Neuronal stem cell (in vitro differentiated cells): ENCODE measurements at regions not wholly inside any gene's neighbourhood (a gene's known extent, or its start where the extent isn't known, plus 50 kb on each side); places are given as distances from the start of the nearest gene placed in this dataset.
"Not testable (repeated sequence)": the region's sequence is repeated elsewhere in the genome, so short reads cannot be mapped to it uniquely, and the experiment has no call there.

Experiments used
- DNase-seq: peaks from one replicate; pipeline ENCODE4 v3.0.0-alpha.2; 2013; ENCODE audit warnings: low spot score
- H2AFZ ChIP-seq: one replicate; pipeline ENCODE4 v1.6.1; 2013; ENCODE audit warnings: mild to moderate bottlenecking, low read length, inconsistent platforms
- H2AK5ac ChIP-seq: 2 replicates; pipeline ENCODE4 v1.6.1; 2013; ENCODE audit warnings: low read depth, mild to moderate bottlenecking, inconsistent platforms, low read length, moderate library complexity, mixed read lengths
- H2BK120ac ChIP-seq: 2 replicates; pipeline ENCODE4 v1.6.1; 2013; ENCODE audit warnings: low read depth, mild to moderate bottlenecking, inconsistent platforms, low read length, moderate library complexity, mixed read lengths
- H2BK12ac ChIP-seq: one replicate; pipeline ENCODE4 v1.6.1; 2013; ENCODE audit warnings: low read length, inconsistent platforms
- H2BK15ac ChIP-seq: 2 replicates; pipeline ENCODE4 v1.6.1; 2013; ENCODE audit warnings: mild to moderate bottlenecking, low read length, inconsistent platforms, mixed read lengths
- H2BK5ac ChIP-seq: one replicate; pipeline ENCODE4 v1.6.1; 2013; ENCODE audit warnings: inconsistent platforms, mild to moderate bottlenecking, low read length, moderate library complexity
- H3K14ac ChIP-seq: one replicate; pipeline ENCODE4 v1.6.1; 2013; ENCODE audit warnings: low read length, inconsistent platforms
- H3K18ac ChIP-seq: 2 replicates; pipeline ENCODE4 v1.6.1; 2013; ENCODE audit warnings: low read length, inconsistent platforms
- H3K23ac ChIP-seq: 2 replicates; pipeline ENCODE4 v1.6.1; 2013; ENCODE audit warnings: low read depth, mild to moderate bottlenecking, mixed read lengths, low read length, inconsistent platforms; ENCODE audit not compliant: poor library complexity
- H3K27ac ChIP-seq: replicated peaks from 3 replicates; pipeline ENCODE4 v1.5.1; 2013; ENCODE audit warnings: low read length, inconsistent platforms
- H3K27me3 ChIP-seq, 3 experiments: 2 replicates each; pipeline ENCODE4 v1.6.1; 2013; ENCODE audit warnings: low read length in 3 of 3, mild to moderate bottlenecking in 2 of 3, inconsistent platforms in 1 of 3, low read depth in 1 of 3, mixed read lengths in 1 of 3, moderate library complexity in 1 of 3; ENCODE audit not compliant: control insufficient read depth in 3 of 3, insufficient read depth in 3 of 3
- H3K36me3 ChIP-seq, 2 donors: replicated peaks in 1 of 2; 2 replicates each; pipeline ENCODE4 v1.6.1; 2013; ENCODE audit warnings: low read length in 2 of 2; ENCODE audit not compliant: control insufficient read depth in 2 of 2, insufficient read depth in 2 of 2
- H3K4ac ChIP-seq: 2 replicates; pipeline ENCODE4 v1.6.1; 2013; ENCODE audit warnings: inconsistent platforms, mild to moderate bottlenecking, low read length, moderate library complexity
- H3K4me1 ChIP-seq, 2 donors: 1 replicate in 1 of 2; 2 replicates in 1 of 2; pipeline ENCODE4 v1.6.1; 2013; ENCODE audit warnings: low read length in 2 of 2, low read depth in 1 of 2; ENCODE audit not compliant: control insufficient read depth in 2 of 2, insufficient read depth in 1 of 2
- H3K4me2 ChIP-seq: one replicate; pipeline ENCODE4 v1.6.1; 2013; ENCODE audit warnings: mild to moderate bottlenecking, low read length, inconsistent platforms; ENCODE audit not compliant: insufficient read depth, poor library complexity, severe bottlenecking
- H3K4me3 ChIP-seq, 2 donors: 2 replicates each; pipeline ENCODE4 v1.5.1; 2013; ENCODE audit warnings: low read length in 2 of 2, mild to moderate bottlenecking in 2 of 2, inconsistent platforms in 1 of 2, moderate library complexity in 1 of 2
- H3K79me1 ChIP-seq: one replicate; pipeline ENCODE4 v1.6.1; 2013; ENCODE audit warnings: low read depth, mild to moderate bottlenecking, inconsistent platforms, low read length, moderate library complexity
- H3K9ac ChIP-seq: one replicate; pipeline ENCODE4 v1.6.1; 2013; ENCODE audit warnings: mild to moderate bottlenecking, low read depth, low read length, inconsistent platforms; ENCODE audit not compliant: poor library complexity
- H3K9me3 ChIP-seq, 2 donors: replicated peaks in 1 of 2; 2 replicates each; pipeline versions ENCODE3 to v1.6.1; 2013; ENCODE audit warnings: low read length in 2 of 2, mild to moderate bottlenecking in 2 of 2, inconsistent platforms in 1 of 2, low read depth in 1 of 2, mixed read lengths in 1 of 2, moderate library complexity in 1 of 2; ENCODE audit not compliant: control insufficient read depth in 2 of 2, insufficient read depth in 1 of 2
- H4K8ac ChIP-seq: one replicate; pipeline ENCODE4 v1.6.1; 2013; ENCODE audit warnings: low read depth, mild to moderate bottlenecking, inconsistent platforms, low read length, moderate library complexity
- H4K91ac ChIP-seq: one replicate; pipeline ENCODE4 v1.6.1; 2013; ENCODE audit warnings: low read length, low read depth, mild to moderate bottlenecking, inconsistent platforms; ENCODE audit not compliant: poor library complexity
- WGBS, 2 donors: extraction: QIAGEN DNeasy Blood & Tissue Kit; methylation state at CpG; one replicate each; pipeline ENCODE4 v1.1.7; 2013; ENCODE audit warnings: missing lambda C conversion rate in 2 of 2, mixed read lengths in 1 of 2; ENCODE audit not compliant: insufficient read length in 2 of 2, insufficient replicate concordance in 1 of 2; ENCODE audit errors: extremely low coverage in 2 of 2; 5-methylcytosine and 5-hydroxymethylcytosine counted together

- H3K18ac ChIP-seq, result no peak overlapping the region
These were observed 240.2 kb downstream of the BUB3 start for GRCh38 chr10:123394382-123394781.

DNA sequence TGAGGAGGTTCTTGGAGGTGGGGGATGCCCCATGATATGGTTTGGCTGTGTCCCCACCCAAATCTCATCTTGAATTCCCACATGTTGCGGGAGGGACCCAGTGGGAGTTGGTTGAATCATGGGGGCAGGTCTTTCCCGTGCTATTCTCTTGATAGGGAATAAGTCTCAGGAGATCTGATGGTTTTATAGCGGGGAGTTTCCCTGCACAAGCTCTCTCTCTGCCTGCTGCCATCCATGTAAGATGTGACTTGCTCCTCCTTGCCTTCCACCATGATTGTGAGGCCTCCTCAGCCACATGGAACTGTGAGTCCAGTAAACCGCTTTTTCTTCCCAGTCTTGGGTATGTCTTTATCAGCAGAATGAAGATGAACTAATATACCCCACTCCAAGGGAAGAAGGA lies 241.0 kb downstream of the BUB3 start:
- H3K36me3 ChIP-seq, H2BK15ac ChIP-seq, H3K9ac ChIP-seq, H3K14ac ChIP-seq, H3K4me1 ChIP-seq, H3K23ac ChIP-seq, H3K18ac ChIP-seq, H3K4ac ChIP-seq, H2AK5ac ChIP-seq, H3K4me3 ChIP-seq, H2BK120ac ChIP-seq, H2BK5ac ChIP-seq, H4K91ac ChIP-seq, H2BK12ac ChIP-seq, DNase-seq, H4K8ac ChIP-seq, H3K27ac ChIP-seq, H2AFZ ChIP-seq, H3K79me1 ChIP-seq, H3K27me3 ChIP-seq, H3K4me2 ChIP-seq: not testable (repeated sequence)
- H3K9me3 ChIP-seq, result peaks cover 0 to 10% of the 10 kb centered on the region in 2 donors
- WGBS, 2 donors, result no CpG with 5 or more reads among the region's 4 CpGs

More at GRCh38 chr10:123394382-123394781, 240.2 kb downstream of the BUB3 start:
- no CpG with 5 or more reads among the region's 1 CpG for WGBS, 2 donors
- no peak overlapping the region for H3K27ac ChIP-seq
- no peak overlapping the region for H3K4ac ChIP-seq
- H3K36me3 ChIP-seq, result no peaks in the 10 kb centered on the region
- H4K8ac ChIP-seq, result no peak overlapping the region
- no peak for DNase-seq
- H3K9me3 ChIP-seq, result peaks cover 0 to 10% of the 10 kb centered on the region in 2 donors
- H3K4me2 ChIP-seq, result no peak overlapping the region
- no peak overlapping the region for H2BK5ac ChIP-seq
- no peak overlapping the region for H3K14ac ChIP-seq
- no peak overlapping the region for H3K23ac ChIP-seq
- H2AFZ ChIP-seq, result no peak overlapping the region
- H2BK12ac ChIP-seq, result no peak overlapping the region
- H3K79me1 ChIP-seq, result no peaks in the 10 kb centered on the region
- peaks cover 0 to 3% of the 10 kb centered on the region in 2 donors for H3K4me1 ChIP-seq
- no peak overlapping the region for H3K9ac ChIP-seq
- no peaks in the 10 kb centered on the region for H3K27me3 ChIP-seq
- no peak overlapping the region for H2BK15ac ChIP-seq
- no peak overlapping the region for H3K4me3 ChIP-seq
- no peak overlapping the region for H2BK120ac ChIP-seq
- H4K91ac ChIP-seq, result no peak overlapping the region
- no peak overlapping the region for H2AK5ac ChIP-seq

DNA sequence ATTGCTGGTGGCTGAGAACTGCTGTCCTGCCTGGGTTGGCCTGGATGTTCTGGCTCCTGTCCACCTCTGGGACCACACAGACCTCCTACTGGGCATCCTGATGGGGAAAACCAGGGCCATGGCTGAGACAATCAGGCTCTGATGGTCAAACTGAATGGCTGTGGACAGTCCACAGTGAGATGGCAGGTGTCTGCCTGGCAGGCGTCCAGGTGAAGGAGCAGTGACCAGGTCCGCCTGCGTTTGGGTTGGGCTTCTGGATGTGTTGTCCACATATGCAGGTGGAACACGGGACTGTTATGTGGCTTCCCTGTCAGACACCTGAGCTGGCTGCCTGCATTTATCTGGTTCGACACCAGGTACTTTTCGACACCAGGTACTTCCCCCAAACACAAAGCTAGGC lies 241.7 kb downstream of the BUB3 start:
- DNase-seq, result no peak
- H2AFZ ChIP-seq, result no peak overlapping the region
- no peak overlapping the region for H2BK120ac ChIP-seq
- no peaks in the 10 kb centered on the region for H3K27me3 ChIP-seq
- H3K23ac ChIP-seq, result no peak overlapping the region
- H2BK5ac ChIP-seq, result no peak overlapping the region
- H3K9me3 ChIP-seq, result peaks cover 0 to 10% of the 10 kb centered on the region in 2 donors
- no peak overlapping the region for H3K4me3 ChIP-seq
- H3K4me1 ChIP-seq, result peaks cover 0 to 3% of the 10 kb centered on the region in 2 donors
- no peak overlapping the region for H3K4ac ChIP-seq
- H3K36me3 ChIP-seq, result no peaks in the 10 kb centered on the region
- H3K4me2 ChIP-seq, result no peak overlapping the region
- H3K9ac ChIP-seq, result no peak overlapping the region
- no peak overlapping the region for H4K8ac ChIP-seq
- no peak overlapping the region for H2AK5ac ChIP-seq
- H3K79me1 ChIP-seq, result no peaks in the 10 kb centered on the region
- H3K14ac ChIP-seq, result no peak overlapping the region
- H2BK12ac ChIP-seq, result no peak overlapping the region
- H3K18ac ChIP-seq, result no peak overlapping the region
- no peak overlapping the region for H4K91ac ChIP-seq
- no peak overlapping the region for H3K27ac ChIP-seq
- WGBS, 2 donors, result no CpG with 5 or more reads among the region's 6 CpGs
- no peak overlapping the region for H2BK15ac ChIP-seq

DNA sequence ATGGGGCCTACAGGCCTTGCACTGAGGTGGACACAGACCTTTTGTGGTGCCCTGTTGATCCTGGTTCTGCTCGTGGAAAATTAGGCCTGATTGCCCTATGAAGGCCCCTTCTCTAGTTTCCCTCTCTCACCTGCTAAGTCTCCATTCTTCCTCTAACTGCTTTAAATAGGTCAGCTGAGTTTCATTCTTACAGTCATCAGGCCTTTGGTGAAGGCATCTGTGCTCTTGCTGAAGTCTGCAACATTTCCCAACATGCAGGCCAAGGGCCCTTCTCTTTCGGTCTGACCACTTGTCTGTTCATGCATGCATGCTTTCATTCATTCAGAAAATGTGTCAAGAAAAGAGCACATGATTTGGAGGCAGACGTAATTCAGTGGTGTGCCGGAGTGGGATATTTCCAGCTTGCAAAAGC lies 244.0 kb downstream of the BUB3 start:
- no peaks in the 10 kb centered on the region for H3K36me3 ChIP-seq
- no peak overlapping the region for H3K4me3 ChIP-seq
- H3K27ac ChIP-seq, result no peak overlapping the region
- no peak overlapping the region for H3K4ac ChIP-seq
- peaks cover 0 to 10% of the 10 kb centered on the region in 2 donors for H3K9me3 ChIP-seq
- WGBS, 2 donors, result no CpG with 5 or more reads among the region's 4 CpGs
- H4K91ac ChIP-seq, result no peak overlapping the region
- H3K4me2 ChIP-seq, result no peak overlapping the region
- H3K4me1 ChIP-seq, result peaks cover 0 to 3% of the 10 kb centered on the region in 2 donors
- H2BK15ac ChIP-seq, result no peak overlapping the region
- no peak overlapping the region for H3K18ac ChIP-seq
- H2BK5ac ChIP-seq, result no peak overlapping the region
- no peak overlapping the region for H3K14ac ChIP-seq
- no peak overlapping the region for H2BK12ac ChIP-seq
- no peak for DNase-seq
- no peak overlapping the region for H2AK5ac ChIP-seq
- H2AFZ ChIP-seq, result no peak overlapping the region
- no peak overlapping the region for H2BK120ac ChIP-seq
- H4K8ac ChIP-seq, result no peak overlapping the region
- H3K9ac ChIP-seq, result no peak overlapping the region
- H3K27me3 ChIP-seq, result no peaks in the 10 kb centered on the region
- H3K23ac ChIP-seq, result no peak overlapping the region
- H3K79me1 ChIP-seq, result no peaks in the 10 kb centered on the region
